GM19468 (cell line): ENCODE measurements at regions not wholly inside any gene's neighbourhood (a gene's known extent, or its start where the extent isn't known, plus 50 kb on each side); places are given as distances from the start of the nearest gene placed in this dataset.
"Not testable (repeated sequence)": the region's sequence is repeated elsewhere in the genome, so short reads cannot be mapped to it uniquely, and the experiment has no call there.

Experiments used
- ATAC-seq: cut with Tn5 transposase; IDR thresholded peaks from one replicate; pipeline ENCODE4 v1.9.1; 2021; ENCODE audit warnings: mild to moderate bottlenecking, moderate library complexity, moderate number of reproducible peaks; ENCODE audit not compliant: unreplicated experiment; ENCODE audit errors: extremely low read depth

DNA sequence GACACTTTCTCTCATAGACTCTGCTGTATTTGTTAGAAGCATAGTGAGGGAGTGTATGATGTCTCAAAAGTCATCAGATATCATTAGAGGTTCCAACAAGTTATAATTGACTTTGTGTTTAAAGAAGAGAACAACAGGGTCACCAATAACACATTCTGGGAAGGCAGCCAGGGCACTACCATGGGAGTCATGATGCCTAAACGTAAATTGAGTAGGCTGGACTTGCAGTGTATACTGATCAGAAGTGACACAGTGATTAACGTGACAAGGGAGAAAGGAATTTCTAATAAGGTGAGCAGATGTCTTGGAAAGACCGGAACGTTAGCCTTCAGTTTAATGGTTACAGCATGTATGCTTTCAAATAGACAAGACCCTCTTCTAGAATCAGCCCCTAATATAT, 973.2 kb downstream of the NCAM2 start:
- no peak for ATAC-seq

DNA sequence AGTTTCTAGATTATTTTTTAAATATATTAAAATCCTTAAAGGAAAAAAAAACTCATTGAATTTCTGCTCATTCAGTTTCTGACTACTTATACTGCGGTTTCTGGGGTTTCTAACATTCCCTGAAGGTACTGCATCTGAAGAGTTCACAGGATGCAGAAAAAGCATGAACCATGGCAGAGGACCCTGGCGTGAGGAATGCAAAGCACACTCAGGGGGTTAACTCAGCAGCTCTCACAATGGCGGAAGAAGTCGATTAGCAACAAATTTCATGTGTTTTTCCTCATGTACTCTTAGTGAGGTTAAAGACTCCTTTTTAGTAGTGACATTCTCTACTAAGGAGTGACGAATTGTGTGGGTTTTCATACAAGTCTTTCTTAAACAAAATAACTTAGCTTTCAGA, 975.6 kb downstream of the NCAM2 start:
- no peak for ATAC-seq

DNA sequence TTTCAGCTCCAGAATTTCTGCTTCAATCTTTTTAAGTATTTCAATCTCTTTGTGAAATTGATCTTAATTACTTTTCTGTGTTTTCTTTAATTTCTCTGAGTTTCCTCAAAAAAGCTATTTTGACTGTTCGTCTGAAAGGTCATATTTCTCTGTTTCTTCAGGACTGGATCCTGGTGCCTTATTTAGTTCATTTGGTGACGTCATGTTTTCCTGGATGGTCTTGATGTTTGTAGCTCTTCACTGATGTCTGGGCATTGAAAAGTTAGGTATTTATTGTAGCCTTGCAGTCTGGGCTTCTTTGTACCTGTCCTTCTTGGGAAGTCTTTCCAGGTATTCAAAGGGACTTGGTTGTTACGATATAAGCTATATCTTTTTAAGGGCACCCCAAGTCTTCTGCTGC, 998.7 kb downstream of the NCAM2 start:
- no peak for ATAC-seq

DNA sequence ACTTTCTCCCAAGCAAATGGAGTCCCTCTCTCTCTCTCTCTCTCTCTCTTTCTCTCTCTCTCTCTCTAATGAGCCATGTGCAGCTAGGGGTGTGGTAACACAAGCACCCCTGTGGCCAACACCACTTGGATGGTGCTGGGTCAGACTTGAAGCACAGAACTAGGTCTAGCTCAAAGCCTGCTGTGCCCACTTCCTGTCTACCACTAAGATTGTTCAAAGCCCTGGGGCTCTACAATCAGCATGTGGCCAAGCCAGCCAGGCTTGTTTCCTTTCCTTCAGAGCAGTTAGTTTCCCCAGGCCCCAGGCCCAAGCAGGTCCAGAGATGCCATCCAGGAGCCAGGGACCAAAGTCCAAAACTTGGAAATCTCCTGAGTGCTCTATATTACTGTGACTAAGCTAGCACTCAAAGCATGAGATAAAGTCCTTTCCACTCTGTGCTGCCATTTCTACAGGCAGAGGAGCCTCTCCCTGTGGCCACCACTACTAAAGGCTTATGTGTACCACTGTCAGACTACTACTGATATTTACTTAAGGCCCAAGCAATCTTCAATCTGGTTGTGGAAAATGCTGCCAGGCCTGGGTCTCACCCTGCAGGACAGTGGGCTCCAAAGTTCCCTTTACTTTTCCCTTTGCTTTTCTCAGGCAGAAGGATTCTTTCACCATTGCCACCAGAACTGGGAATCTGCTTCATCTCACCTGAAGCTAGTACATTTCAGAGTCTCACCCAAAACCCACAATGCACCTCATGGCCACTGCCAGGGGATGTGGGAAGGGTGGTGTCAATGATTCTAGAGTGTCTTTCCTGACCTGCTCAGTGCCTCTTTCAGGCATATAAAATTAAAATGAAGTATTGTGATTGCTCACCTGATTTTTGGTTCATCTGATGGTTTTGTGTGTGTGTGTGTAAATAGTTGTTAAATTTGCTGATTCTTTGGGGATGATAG, 999.5 kb downstream of the NCAM2 start:
- ATAC-seq, result no peak

DNA sequence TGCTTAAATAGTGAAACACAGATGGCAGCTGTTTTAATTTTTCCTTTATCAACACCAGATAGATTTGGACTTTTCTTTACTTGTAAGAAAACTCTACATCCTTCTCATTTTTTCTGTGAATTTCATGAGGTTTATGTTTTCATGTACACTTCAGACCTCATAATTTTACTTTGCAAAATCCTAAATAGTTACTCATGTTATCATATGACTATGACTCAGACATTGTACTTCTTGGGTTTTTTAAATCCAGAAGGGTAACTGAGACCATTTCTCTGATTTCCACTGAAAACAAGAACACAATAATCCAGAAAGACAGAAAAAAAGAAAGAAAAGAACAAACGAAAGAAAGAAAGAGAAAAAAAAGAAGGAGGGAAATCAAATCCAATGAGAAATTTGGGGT, 1021.6 kb downstream of the NCAM2 start:
- no peak for ATAC-seq

DNA sequence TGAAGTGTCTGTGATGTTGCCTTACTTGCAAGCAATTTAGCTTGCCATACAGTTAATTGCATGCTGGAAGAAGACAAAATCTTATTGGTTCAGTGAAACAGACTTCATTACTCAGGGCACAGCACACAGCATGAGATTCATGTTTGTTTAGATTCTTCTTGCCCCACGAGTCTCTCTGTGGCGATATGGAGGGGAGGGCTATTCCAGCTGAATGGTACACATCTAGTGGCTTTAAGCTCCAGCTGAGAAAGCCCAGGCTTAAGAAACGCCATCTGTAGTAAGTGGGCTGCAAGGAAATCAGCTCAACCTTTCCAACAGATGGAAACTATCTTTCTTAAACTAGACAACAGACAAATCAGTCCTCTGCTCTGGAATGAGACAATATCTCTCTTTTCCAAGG, 1022.0 kb downstream of the NCAM2 start:
- no peak for ATAC-seq

DNA sequence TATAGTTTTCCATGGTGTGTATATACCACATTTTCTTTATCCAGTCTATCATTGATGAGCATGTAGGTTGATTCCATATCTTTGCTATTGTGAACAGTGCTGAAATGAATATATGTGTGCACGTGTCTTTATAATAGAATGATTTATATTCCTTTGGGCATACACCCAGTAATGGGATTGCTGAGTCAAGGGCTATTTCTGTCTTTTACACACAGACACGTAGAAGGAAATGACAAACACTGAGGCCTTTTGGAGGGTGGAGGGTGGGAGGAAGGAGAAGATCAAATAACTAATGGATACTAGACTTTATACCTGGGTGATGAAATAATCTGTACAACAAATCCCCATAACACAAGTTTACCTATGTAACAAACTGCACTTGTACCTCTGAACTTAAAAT, 1025.7 kb downstream of the NCAM2 start:
- ATAC-seq, result not testable (repeated sequence)

DNA sequence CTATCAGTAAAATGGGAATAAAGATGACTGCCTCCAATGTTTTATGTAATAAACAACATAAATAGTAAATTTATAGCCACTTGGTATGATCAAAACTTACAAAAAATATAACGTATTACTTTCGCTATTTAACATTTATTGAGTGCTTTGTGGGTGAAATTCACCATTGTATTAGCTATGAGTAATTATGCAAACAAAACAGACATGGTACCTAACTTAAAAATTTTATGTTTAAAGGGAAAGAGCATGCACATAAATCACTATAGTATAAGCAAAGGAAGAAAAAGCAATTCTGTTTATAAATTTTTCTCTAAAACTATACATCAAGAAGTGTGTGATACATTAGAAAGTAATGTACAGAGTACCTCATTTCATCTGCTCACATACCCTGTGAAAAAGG, 1046.2 kb downstream of the NCAM2 start:
- ATAC-seq, result no peak

DNA sequence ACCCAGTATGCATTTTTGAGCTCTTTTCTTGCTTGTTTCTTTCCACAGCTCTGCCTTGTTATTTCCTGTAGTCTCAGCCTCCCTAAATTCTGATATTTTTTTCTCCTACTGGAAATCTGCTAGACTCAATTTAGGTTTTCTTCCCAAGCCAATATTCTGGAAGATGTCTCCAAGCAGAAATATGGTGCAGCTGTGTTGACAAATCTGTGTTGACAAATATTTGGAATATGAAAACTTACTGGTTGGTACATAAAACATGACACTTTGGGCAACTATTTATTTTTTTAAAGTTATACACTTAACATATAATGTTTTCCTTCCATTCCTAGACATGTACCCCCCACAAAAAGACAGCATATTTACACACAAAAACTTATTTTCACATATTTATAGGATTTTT, 1048.4 kb downstream of the NCAM2 start:
- ATAC-seq, result no peak

DNA sequence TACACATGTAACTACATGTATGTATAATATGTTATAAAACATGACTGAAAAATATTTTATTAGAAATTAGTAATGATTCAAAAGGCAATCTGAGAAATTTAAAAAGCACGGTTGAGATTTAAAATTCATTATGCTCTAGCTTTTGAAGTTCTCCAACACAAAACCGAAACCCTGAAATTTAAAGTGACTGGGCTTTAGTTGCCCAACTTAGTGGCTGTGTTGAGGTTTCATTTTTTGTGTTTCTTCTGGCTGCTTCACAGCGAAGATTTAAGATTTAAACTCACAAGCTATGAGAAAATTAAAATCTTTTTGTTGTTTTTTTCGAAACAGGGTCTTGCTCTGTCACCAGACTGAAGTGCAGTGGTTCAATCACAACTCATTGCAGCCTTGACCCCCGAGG, 1058.7 kb downstream of the NCAM2 start:
- ATAC-seq, result no peak

DNA sequence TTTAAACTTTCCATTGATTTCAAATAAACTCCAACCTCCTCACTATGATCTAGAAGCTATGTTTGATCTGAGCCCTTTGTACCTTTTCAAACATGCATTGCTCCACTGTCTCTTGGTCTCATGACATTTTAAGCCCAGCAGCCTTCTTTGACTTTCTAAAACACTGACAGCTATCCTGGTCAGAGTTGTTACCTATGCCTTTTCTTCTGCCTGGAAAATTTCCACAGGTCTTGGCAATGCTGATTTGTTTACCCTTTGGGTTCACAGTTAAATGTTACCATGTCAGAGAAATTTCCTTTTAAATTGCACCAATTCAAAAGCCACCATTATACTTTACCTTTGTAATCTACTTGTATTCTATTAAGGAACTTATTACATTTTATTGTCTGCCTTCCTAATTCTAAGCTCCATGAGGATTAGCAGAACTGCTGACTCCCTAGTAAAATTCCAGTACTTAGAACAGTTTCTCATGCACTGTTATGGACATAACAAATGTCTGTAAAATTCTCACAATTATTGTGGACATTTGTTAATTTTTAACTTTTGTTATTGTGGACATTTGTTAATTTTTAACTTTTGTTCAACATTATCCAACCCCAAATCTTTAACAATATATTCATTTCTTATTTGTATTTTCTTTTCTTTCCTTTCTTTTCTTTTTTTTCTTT, 1064.4 kb downstream of the NCAM2 start:
- no peak for ATAC-seq

DNA sequence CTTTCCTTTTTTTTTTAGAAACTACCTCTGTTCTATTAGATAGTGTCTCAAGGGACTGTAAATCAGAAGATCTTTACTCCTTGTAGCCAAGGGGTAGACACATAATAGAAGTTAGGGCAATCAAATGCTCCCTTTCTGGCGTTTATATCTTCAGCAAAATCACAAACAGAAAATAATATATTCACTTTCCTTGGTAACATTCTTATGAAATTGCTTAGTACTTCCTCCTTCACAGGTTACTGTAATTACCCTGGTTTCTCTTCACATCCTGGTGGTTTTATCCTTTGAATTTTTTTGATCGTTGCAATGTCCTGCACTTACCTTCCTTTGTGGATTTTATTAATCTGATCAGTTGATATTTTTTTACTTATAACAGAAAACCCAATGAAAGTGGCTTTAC, 1064.9 kb downstream of the NCAM2 start:
- ATAC-seq, result no peak

DNA sequence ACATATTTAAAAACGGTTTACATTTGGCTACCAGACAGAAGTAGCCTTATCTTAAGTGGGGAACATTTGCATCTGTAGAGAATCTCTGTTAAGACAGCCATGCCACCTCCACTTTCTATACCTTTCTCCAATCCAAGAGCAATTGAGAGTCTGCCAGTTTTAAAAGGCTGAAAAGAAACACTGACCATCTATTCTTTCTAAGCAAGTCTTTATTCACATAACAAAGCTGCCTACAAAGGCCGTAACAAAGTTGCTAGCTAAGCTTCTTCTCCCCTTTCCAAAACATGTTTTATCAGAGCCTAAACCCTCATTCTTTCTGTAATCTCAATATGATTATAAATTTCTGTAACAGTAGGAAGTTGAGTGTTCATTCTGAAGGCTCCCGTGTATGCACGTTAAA, 1078.3 kb downstream of the NCAM2 start:
- no peak for ATAC-seq

DNA sequence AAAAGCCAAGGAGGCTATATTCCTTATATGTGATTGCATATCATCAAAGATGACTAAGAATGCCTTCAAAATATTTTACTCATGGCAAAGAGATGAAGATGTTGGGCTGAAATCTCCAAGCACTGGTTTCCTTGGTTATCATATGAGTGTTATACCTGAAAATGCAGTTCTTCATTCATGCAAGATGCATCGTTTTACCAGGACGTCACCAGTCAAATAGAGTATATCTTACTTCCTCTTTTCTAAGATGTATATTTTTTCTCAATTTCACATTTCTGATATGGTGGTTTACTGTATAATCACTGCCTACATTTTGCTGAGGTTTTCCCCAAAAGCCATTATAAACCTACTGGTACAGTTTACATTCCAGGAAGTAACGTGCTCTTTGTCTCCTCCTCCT, 1085.7 kb downstream of the NCAM2 start:
- no peak for ATAC-seq

DNA sequence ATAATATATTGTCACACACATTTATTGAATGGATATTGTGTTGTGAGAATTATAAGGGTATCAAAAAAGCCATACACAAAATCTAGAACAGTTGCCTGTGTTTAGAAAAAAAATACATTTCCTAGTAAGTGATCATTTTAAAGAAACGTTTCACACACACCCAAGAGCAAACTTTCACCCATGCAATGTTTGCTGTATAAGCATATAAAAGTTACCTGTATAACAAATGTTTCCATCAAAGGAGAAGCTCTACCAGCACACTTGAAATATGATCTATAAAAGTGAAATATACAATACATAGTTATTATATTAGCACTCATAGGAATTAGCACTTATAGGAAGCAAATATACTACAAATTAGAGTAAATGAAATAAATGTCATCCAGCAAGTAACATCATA, 1098.1 kb downstream of the NCAM2 start:
- ATAC-seq, result no peak

DNA sequence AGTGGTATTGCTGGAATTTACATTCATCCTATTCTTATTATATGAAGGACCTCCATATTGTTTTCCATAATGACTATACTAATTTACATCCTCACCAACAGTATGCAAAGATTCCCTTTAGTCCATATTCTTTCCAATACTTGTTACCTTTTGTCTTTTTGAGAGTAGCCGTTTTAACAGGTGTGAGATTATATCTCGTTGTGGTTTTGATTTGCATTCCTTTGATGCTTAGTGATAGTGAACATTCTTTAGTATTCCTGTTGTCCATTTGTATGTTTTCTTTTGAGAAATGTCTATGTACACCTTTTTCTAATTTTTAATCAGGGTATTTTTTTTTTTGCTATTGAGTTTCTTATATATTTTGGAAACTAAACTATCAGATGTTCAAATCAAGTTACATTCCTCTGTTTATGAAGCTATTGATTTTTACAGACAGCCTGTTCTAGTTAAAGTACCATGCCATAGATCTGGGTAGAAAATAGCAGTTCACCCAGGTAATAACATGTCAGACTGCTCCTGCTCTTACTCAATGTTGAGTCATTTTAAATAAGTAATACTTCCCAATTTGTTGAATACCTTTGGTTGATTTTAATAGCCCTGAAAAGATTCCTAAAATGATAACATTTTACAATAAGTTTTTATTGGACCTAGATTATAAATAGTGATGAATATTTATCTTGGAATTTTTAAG, 1108.7 kb downstream of the NCAM2 start:
- no peak for ATAC-seq

DNA sequence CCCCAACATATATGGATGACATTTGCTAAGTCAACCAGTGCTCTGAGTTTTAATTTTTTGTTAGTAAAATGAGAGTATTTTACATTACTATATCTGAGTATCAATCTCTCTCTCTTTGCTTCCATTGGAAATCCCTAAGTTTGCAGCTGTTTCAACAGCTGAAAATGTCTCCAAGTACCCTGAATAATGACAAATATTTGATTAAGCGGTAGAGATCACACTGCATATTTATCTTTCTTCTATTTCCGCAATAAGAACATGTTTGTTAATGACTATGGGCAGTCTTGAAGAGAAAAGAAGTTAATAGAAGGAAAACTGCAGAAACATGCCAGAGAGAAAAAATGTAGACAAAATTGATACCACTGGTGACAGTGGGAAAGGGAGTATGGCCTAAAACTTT, 1117.5 kb downstream of the NCAM2 start:
- ATAC-seq, result no peak

DNA sequence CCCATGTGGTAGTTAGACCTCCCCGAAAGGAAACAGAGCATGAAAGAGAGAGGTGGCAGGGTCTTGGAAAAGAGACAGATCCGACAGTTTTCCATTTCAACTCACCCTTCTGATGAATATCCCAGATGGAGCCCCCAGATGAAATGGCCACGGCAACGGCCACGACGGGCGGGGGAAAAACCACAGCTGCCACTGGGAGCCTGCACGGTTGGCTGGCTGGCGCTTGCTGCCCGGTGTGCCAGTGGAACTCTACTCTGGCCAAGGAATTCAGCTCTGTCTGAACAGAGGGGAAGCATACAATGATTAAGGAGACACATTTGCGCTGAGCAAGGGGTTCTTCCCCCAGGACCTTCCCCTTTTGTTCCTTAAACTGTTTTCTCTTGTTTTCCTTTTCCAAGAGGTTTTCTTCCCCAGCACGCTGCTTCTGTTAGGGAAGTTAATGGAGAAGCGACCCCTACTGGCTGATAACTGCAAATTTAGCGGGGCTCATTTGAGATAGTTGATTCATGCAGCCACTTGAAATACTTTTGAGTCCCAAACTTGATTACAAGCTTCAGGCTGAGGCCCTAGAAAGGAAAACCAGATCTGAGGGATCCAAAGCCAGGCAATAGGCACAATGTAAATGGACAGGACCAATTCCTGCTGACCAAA, 1122.5 kb downstream of the NCAM2 start:
- no peak for ATAC-seq

DNA sequence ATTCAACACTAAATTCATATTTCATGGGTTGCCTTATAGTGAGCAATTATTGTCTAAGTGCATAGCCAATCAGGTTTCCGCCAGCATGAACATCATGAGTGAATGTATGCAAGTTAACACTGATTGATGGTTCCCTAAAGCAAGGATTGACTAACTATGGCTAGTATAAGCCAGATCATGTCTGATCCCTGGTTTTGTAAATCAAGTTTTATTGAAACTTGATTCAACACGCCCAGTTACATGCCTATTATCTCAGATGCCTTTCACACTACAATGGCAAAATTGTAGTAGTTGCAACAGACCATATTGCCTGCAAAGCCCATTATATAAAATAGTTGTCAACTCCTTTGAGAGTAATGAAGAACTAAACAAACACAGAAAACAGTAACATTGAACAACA, 1127.4 kb downstream of the NCAM2 start:
- ATAC-seq, result no peak

DNA sequence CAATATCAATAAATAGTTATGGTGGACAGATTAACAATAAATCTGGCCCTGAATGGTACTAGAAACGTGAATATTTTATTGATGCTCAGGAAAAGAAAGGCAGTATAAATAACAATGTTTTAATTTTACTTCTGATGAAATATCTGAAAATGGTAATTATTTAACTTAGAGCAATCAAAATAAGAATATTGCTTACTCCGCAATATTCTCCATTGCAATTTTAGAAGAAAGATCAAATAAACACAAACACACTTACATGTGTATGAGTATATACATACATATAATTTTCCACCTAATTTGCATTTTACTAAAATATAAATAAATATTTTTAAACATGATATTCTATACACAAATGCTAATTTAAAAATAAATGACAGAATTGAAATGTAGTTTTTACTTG, 1130.5 kb downstream of the NCAM2 start:
- ATAC-seq, result no peak
